Transverse colon (tissue), 3 donors: ENCODE measurements at regions not wholly inside any gene's neighbourhood (a gene's known extent, or its start where the extent isn't known, plus 50 kb on each side); places are given as distances from the start of the nearest gene placed in this dataset.

ENCODE experiments used
- EP300 ChIP-seq: sonication (generic); formaldehyde crosslinking; IDR thresholded peaks from one replicate; pipeline ENCODE4 v1.6.1; 2017; ENCODE audit warnings: antibody characterized with exemption, low read depth
- POLR2A ChIP-seq: fragments of 450-650 bp; IDR thresholded peaks from one replicate; pipeline ENCODE4 v1.6.1; 2016; ENCODE audit warnings: antibody characterized with exemption, mild to moderate bottlenecking, moderate library complexity
- TF ChIP-seq, protein P1 (sequence below), 5 experiments: fragments of 200-600 bp in 3 of 5; fragments of 450-650 bp in 2 of 5; sonication (generic) in 3 of 5; IDR thresholded peaks; 1 replicate in 2 of 5; 2 replicates in 3 of 5; pipeline ENCODE4 v1.5.1; 2016 to 2017; ENCODE audit warnings: antibody characterized with exemption in 5 of 5, inconsistent platforms in 3 of 5, mild to moderate bottlenecking in 2 of 5, moderate library complexity in 1 of 5

DNA sequence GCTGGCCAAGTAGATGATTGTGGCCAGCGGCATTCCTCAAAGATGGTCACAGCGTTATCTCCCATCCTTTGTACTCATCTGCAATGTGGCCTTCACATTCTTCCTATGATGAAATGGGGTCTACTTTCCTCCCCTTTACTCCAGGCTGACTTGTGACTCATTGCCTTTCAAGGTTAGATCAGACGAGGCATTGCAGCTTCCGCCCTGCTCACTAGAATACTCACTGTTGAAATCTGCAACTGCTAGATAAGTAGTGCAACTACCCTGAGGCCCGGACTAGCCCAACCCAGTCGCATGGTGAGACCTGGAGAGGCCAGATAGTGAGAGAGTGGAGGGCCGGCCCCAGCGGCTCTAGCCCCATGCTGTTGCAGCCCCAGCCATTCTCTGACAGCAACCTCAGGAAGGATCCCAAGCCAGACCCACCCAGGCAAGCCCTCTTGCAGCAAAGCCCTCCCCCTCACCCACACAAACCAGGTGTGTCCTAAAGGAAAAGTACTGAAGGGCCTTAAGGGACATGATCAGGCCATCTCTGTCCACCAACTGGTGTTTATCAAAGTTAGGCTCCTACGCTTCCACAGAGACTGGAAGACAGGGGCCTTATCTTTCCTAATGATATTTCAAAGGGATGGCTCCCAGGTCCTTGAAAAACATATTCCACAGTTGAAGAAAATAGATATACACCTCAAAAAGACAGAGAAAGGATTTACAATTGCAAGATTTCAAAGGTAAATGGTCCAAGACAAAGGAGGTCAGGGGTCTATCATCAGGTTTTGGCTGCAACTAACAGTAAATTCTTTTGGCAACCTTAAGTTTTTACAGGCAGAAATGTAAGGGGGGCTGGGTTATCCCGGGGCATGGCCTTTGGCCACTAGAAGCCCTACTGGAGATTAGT, 107.2 kb upstream of the TRIM24 start:
- TF ChIP-seq, protein P1, sequence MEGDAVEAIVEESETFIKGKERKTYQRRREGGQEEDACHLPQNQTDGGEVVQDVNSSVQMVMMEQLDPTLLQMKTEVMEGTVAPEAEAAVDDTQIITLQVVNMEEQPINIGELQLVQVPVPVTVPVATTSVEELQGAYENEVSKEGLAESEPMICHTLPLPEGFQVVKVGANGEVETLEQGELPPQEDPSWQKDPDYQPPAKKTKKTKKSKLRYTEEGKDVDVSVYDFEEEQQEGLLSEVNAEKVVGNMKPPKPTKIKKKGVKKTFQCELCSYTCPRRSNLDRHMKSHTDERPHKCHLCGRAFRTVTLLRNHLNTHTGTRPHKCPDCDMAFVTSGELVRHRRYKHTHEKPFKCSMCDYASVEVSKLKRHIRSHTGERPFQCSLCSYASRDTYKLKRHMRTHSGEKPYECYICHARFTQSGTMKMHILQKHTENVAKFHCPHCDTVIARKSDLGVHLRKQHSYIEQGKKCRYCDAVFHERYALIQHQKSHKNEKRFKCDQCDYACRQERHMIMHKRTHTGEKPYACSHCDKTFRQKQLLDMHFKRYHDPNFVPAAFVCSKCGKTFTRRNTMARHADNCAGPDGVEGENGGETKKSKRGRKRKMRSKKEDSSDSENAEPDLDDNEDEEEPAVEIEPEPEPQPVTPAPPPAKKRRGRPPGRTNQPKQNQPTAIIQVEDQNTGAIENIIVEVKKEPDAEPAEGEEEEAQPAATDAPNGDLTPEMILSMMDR (IDR thresholded peaks at IDR 0.05) = no peak
- TF ChIP-seq EP300 = no peak
- no peak for TF ChIP-seq POLR2A
